ENCODE measurements at regions not wholly inside any gene's neighbourhood (a gene's known extent, or its start where the extent isn't known, plus 50 kb on each side); places are given as distances from the start of the nearest gene placed in this dataset.

- H3K4me3 ChIP-seq (ENCODE audit: control insufficient read depth, low read depth, low read length) = no peak overlapping the region
- TF ChIP-seq, protein P1, sequence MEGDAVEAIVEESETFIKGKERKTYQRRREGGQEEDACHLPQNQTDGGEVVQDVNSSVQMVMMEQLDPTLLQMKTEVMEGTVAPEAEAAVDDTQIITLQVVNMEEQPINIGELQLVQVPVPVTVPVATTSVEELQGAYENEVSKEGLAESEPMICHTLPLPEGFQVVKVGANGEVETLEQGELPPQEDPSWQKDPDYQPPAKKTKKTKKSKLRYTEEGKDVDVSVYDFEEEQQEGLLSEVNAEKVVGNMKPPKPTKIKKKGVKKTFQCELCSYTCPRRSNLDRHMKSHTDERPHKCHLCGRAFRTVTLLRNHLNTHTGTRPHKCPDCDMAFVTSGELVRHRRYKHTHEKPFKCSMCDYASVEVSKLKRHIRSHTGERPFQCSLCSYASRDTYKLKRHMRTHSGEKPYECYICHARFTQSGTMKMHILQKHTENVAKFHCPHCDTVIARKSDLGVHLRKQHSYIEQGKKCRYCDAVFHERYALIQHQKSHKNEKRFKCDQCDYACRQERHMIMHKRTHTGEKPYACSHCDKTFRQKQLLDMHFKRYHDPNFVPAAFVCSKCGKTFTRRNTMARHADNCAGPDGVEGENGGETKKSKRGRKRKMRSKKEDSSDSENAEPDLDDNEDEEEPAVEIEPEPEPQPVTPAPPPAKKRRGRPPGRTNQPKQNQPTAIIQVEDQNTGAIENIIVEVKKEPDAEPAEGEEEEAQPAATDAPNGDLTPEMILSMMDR (conservative IDR thresholded peaks at IDR 0.05; ENCODE audit: control insufficient read depth, insufficient read depth, low read depth, low read length) = no peak
- DNase-seq (ENCODE audit: low read depth) = no peak
These were observed 64.2 kb downstream of the DACT2 start for GRCh38 chr6:168255283-168255881.

GRCh38 chr6:168252267-168252666, 67.3 kb downstream of the DACT2 start:
- H3K4me3 ChIP-seq (ENCODE audit: control insufficient read depth, low read depth, low read length) = no peak overlapping the region
- DNase-seq (ENCODE audit: low read depth) = no peak
- TF ChIP-seq, protein P1 (conservative IDR thresholded peaks at IDR 0.05; ENCODE audit: control insufficient read depth, insufficient read depth, low read depth, low read length) = no peak

- no peak overlapping the region for H3K4me3 ChIP-seq (ENCODE audit: control insufficient read depth, low read depth, low read length)
- DNase-seq (ENCODE audit: low read depth) = no peak
- TF ChIP-seq, protein P1 (conservative IDR thresholded peaks at IDR 0.05; ENCODE audit: control insufficient read depth, insufficient read depth, low read depth, low read length) = no peak
These were observed 69.3 kb downstream of the DACT2 start for GRCh38 chr6:168250250-168250649.

GRCh38 chr6:168249746-168250145, 69.8 kb downstream of the DACT2 start:
- H3K4me3 ChIP-seq (ENCODE audit: control insufficient read depth, low read depth, low read length) = no peak overlapping the region
- no peak for DNase-seq (ENCODE audit: low read depth)
- TF ChIP-seq, protein P1 (conservative IDR thresholded peaks at IDR 0.05; ENCODE audit: control insufficient read depth, insufficient read depth, low read depth, low read length) = no peak

DNA sequence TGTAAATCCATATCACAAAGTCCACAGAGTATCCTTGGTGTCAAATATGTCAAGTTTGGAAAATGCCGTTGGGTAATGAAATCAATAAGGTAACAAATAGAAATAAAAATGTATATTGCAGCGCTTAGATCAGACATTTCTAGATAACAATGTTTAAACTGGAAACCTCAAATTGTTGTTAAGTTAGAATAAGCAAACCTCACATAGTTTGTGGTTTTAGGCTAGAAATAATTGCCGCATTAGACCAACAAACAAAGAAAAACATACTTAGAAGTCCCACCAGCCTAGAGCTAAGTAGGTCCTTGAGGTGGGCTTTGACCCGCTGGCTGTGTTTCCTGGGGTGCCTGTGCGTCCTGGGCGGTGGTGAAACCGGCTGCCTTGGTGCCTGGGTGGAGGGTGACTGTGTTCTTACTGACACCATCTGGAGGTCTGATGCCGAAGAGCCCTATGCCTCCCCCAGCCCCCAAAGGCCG, 71.4 kb downstream of the DACT2 start:
- no peak overlapping the region for H3K4me3 ChIP-seq (ENCODE audit: control insufficient read depth, low read depth, low read length)
- TF ChIP-seq, protein P1 (conservative IDR thresholded peaks at IDR 0.05; ENCODE audit: control insufficient read depth, insufficient read depth, low read depth, low read length) = no peak
- no peak for DNase-seq (ENCODE audit: low read depth)

GRCh38 chr6:168247443-168248147, 72.0 kb downstream of the DACT2 start:
- no peak for DNase-seq (ENCODE audit: low read depth)
- TF ChIP-seq, protein P1 (conservative IDR thresholded peaks at IDR 0.05; ENCODE audit: control insufficient read depth, insufficient read depth, low read depth, low read length) = no peak
- H3K4me3 ChIP-seq (ENCODE audit: control insufficient read depth, low read depth, low read length) = no peak overlapping the region

Data from fibroblast of mammary gland (primary cell).